ENCODE measurements at regions not wholly inside any gene's neighbourhood (a gene's known extent, or its start where the extent isn't known, plus 50 kb on each side); places are given as distances from the start of the nearest gene placed in this dataset.

DNA sequence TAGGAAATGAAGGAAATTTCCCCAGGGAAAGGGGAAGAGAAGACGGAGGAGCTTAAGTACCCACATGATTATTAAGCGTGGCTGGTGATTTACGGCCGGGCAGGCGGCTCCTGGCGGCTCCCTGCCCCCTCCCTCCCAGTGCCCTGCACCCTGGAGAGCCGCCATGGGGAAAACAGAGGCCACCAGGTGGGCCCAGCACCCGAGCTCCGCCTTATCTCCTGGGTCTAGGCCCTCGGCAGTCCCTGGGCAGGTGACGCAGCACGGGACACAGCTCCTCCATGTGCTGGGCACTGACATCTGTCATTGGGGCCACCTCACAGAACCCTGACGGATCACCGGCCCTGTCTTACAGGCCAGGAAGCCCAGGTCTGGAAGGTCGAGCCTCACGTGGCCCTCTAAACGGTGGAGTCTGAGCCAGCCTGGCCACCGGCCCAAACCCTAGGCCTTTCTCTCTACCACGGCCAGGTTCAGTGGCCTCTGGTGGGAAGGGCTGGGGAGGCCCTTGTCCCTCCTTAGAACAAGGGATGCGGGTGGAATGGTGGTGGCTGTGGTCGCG is 60.2 kb upstream of the PPARA start:
- no peak for TF ChIP-seq CTCF (IDR thresholded peaks at IDR 0.05 in 4 of 5, conservative IDR thresholded peaks at IDR 0.05 in 1 of 5)
- peak; percentile 38 to 39 for TF ChIP-seq POLR2A (IDR thresholded peaks at IDR 0.05)
